HepG2 (cell line): ENCODE measurements at regions not wholly inside any gene's neighbourhood (a gene's known extent, or its start where the extent isn't known, plus 50 kb on each side); places are given as distances from the start of the nearest gene placed in this dataset.

Experiments
- CEBPZ ChIP-seq: IDR thresholded peaks from 2 replicates; pipeline ENCODE4 v1.6.1; 2012; ENCODE audit warnings: low read length, improper control_type of control experiment
- CTCF ChIP-seq: sonication (generic); formaldehyde crosslinking; IDR thresholded peaks from 2 replicates; pipeline ENCODE4 v1.5.0; 2020; ENCODE audit warnings: mild to moderate bottlenecking, missing genetic modification reagents, moderate library complexity
- EP300 ChIP-seq, 3 experiments: sonication (generic) in 1 of 3; formaldehyde crosslinking in 1 of 3; IDR thresholded peaks; 2 replicates each; pipeline versions ENCODE4 v1.5.1 to v1.6.1; 2011 to 2020; ENCODE audit warnings: low read depth in 2 of 3, low read length in 2 of 3, borderline replicate concordance in 1 of 3, improper control_type of control experiment in 1 of 3, mild to moderate bottlenecking in 1 of 3, missing genetic modification reagents in 1 of 3, moderate library complexity in 1 of 3
- EZH2 ChIP-seq: conservative IDR thresholded peaks from 2 replicates; pipeline ENCODE4 v1.6.1; 2012; ENCODE audit warnings: mild to moderate bottlenecking, low read depth, low read length, moderate library complexity
- NFE2L1 ChIP-seq: sonication (generic); formaldehyde crosslinking; IDR thresholded peaks from 2 replicates; pipeline ENCODE4 v1.4.0; 2020; ENCODE audit warnings: missing genetic modification reagents, mild to moderate bottlenecking, borderline replicate concordance
- POLR2AphosphoS2 ChIP-seq: IDR thresholded peaks from 2 replicates; pipeline ENCODE4 v1.6.1; 2011; ENCODE audit warnings: low read depth, low read length, improper control_type of control experiment
- RBFOX2 ChIP-seq: fragments of 200-400 bp; formaldehyde crosslinking; IDR thresholded peaks from 2 replicates; pipeline ENCODE4 v1.6.1; 2017; ENCODE audit warnings: low read depth, mild to moderate bottlenecking, low read length
- RXRB ChIP-seq: IDR thresholded peaks from 2 replicates; pipeline ENCODE4 v1.6.1; 2016; ENCODE audit warnings: borderline replicate concordance, missing genetic modification reagents, missing compliant biosample characterization
- ZBTB33 ChIP-seq: sonication (generic); formaldehyde crosslinking; IDR thresholded peaks from 2 replicates; pipeline ENCODE4 v1.4.0; 2020; ENCODE audit warnings: missing genetic modification reagents
- ZNF274 ChIP-seq: sonication (generic); formaldehyde crosslinking; IDR thresholded peaks from 2 replicates; pipeline ENCODE4 v1.5.1; 2020; ENCODE audit warnings: mild to moderate bottlenecking, missing genetic modification reagents
- ZNF414 ChIP-seq: sonication (generic); formaldehyde crosslinking; IDR thresholded peaks from 2 replicates; pipeline ENCODE4 v1.5.0; 2020; ENCODE audit warnings: missing genetic modification reagents
- ZNF576 ChIP-seq: sonication (generic); formaldehyde crosslinking; IDR thresholded peaks from 2 replicates; pipeline ENCODE4 v1.4.0; 2020; ENCODE audit warnings: mild to moderate bottlenecking, missing genetic modification reagents

GRCh38 chr11:57109331-57109730 is 72.4 kb upstream of the LRRC55 start:
- TF ChIP-seq POLR2AphosphoS2 (no peak), CTCF (CRISPR knock-in tag) (no peak), EZH2 (no peak), CEBPZ (no peak), RBFOX2 (no peak), ZNF576 (no peak), ZNF414 (CRISPR knock-in tag) (no peak), EP300 (IDR thresholded peaks at IDR 0.05; ENCODE audit: low read depth in 2 of 2, low read length in 2 of 2) (no peak), EP300 (CRISPR knock-in tag; IDR thresholded peaks at IDR 0.05; ENCODE audit: borderline replicate concordance) (no peak), ZBTB33 (CRISPR knock-in tag) (no peak), NFE2L1 (CRISPR knock-in tag) (no peak), RXRB (CRISPR knock-in tag) (no peak), ZNF274 (CRISPR knock-in tag) (no peak)
